ENCODE measurements at regions not wholly inside any gene's neighbourhood (a gene's known extent, or its start where the extent isn't known, plus 50 kb on each side); places are given as distances from the start of the nearest gene placed in this dataset.

GRCh38 chr12:58541300-58541690, 379.0 kb downstream of the LRIG3 start:
- no peak for DNase-seq
- Mint-ChIP-seq H3K27ac (no peak overlapping the region), H3K27me3 (no peaks in the 10 kb centered on the region), H3K9me3 (no peaks in the 10 kb centered on the region), H3K4me1 (no peaks in the 10 kb centered on the region), H3K4me3 (no peak overlapping the region), H3K36me3 (ENCODE audit: low read depth) (no peaks in the 10 kb centered on the region)
- ChIA-PET POLR2A (no interaction called here), CTCF (interaction anchor here (1.1 to 1.3 kb wide), 2 partner anchors 13 to 610 kb away, joined by 3 to 4 read pairs; no protein-coding TSS in a partner anchor)

GRCh38 chr12:58544281-58544680, 376.0 kb downstream of the LRIG3 start:
- Mint-ChIP-seq H3K9me3 (no peaks in the 10 kb centered on the region), H3K4me1 (no peaks in the 10 kb centered on the region), H3K27me3 (no peaks in the 10 kb centered on the region), H3K36me3 (ENCODE audit: low read depth) (no peaks in the 10 kb centered on the region), H3K27ac (no peak overlapping the region), H3K4me3 (no peak overlapping the region)
- ChIA-PET POLR2A (no interaction called here), CTCF (no interaction called here)
- no peak for DNase-seq

GRCh38 chr12:58547217-58547616, 373.1 kb downstream of the LRIG3 start:
- no peaks in the 10 kb centered on the region for H3K9me3 Mint-ChIP-seq
- no peak overlapping the region for H3K27ac Mint-ChIP-seq
- ChIA-PET POLR2A (no interaction called here), CTCF (no interaction called here)
- no peak for DNase-seq
- no peaks in the 10 kb centered on the region for H3K36me3 Mint-ChIP-seq (ENCODE audit: low read depth)
- no peaks in the 10 kb centered on the region for H3K27me3 Mint-ChIP-seq
- H3K4me3 Mint-ChIP-seq: no peak overlapping the region
- H3K4me1 Mint-ChIP-seq: no peaks in the 10 kb centered on the region

- Mint-ChIP-seq H3K4me1 (no peaks in the 10 kb centered on the region), H3K27ac (no peak overlapping the region), H3K27me3 (no peaks in the 10 kb centered on the region), H3K36me3 (ENCODE audit: low read depth) (no peaks in the 10 kb centered on the region), H3K4me3 (no peak overlapping the region), H3K9me3 (no peaks in the 10 kb centered on the region)
- ChIA-PET CTCF (no interaction called here), POLR2A (no interaction called here)
- DNase-seq: no peak
These were observed 371.5 kb downstream of the LRIG3 start for GRCh38 chr12:58548801-58549200.

GRCh38 chr12:58554522-58555157, 365.7 kb downstream of the LRIG3 start:
- no peak overlapping the region for H3K27ac Mint-ChIP-seq
- no peak for DNase-seq
- CTCF ChIA-PET: no interaction called here
- H3K27me3 Mint-ChIP-seq: no peaks in the 10 kb centered on the region
- H3K4me1 Mint-ChIP-seq: no peaks in the 10 kb centered on the region
- H3K36me3 Mint-ChIP-seq (ENCODE audit: low read depth): no peaks in the 10 kb centered on the region
- POLR2A ChIA-PET: no interaction called here
- H3K9me3 Mint-ChIP-seq: no peaks in the 10 kb centered on the region
- H3K4me3 Mint-ChIP-seq: no peak overlapping the region

GRCh38 chr12:58557171-58557570, 363.1 kb downstream of the LRIG3 start:
- H3K4me1 Mint-ChIP-seq: no peaks in the 10 kb centered on the region
- H3K9me3 Mint-ChIP-seq: no peaks in the 10 kb centered on the region
- H3K27ac Mint-ChIP-seq: no peak overlapping the region
- no peaks in the 10 kb centered on the region for H3K36me3 Mint-ChIP-seq (ENCODE audit: low read depth)
- CTCF ChIA-PET: no interaction called here
- POLR2A ChIA-PET: no interaction called here
- no peak for DNase-seq
- H3K4me3 Mint-ChIP-seq: no peak overlapping the region
- no peaks in the 10 kb centered on the region for H3K27me3 Mint-ChIP-seq

GRCh38 chr12:58557661-58558060, 362.6 kb downstream of the LRIG3 start:
- Mint-ChIP-seq H3K27ac (no peak overlapping the region), H3K4me3 (no peak overlapping the region), H3K36me3 (ENCODE audit: low read depth) (no peaks in the 10 kb centered on the region), H3K27me3 (no peaks in the 10 kb centered on the region), H3K9me3 (no peaks in the 10 kb centered on the region), H3K4me1 (no peaks in the 10 kb centered on the region)
- ChIA-PET POLR2A (no interaction called here), CTCF (no interaction called here)
- no peak for DNase-seq

- DNase-seq: no peak
- Mint-ChIP-seq H3K4me1 (no peaks in the 10 kb centered on the region), H3K4me3 (no peak overlapping the region), H3K9me3 (no peaks in the 10 kb centered on the region), H3K36me3 (ENCODE audit: low read depth) (no peaks in the 10 kb centered on the region), H3K27me3 (no peaks in the 10 kb centered on the region), H3K27ac (no peak overlapping the region)
- CTCF ChIA-PET: no interaction called here
- POLR2A ChIA-PET: no interaction called here
These were observed 356.7 kb downstream of the LRIG3 start for GRCh38 chr12:58563621-58564020.

GRCh38 chr12:58564721-58565120, 355.6 kb downstream of the LRIG3 start:
- no peak for DNase-seq
- POLR2A ChIA-PET: no interaction called here
- CTCF ChIA-PET: no interaction called here
- Mint-ChIP-seq H3K36me3 (ENCODE audit: low read depth) (no peaks in the 10 kb centered on the region), H3K27me3 (no peaks in the 10 kb centered on the region), H3K4me1 (no peaks in the 10 kb centered on the region), H3K27ac (no peak overlapping the region), H3K4me3 (no peak overlapping the region), H3K9me3 (no peaks in the 10 kb centered on the region)

GRCh38 chr12:58566599-58566998, 353.7 kb downstream of the LRIG3 start:
- Mint-ChIP-seq H3K27me3 (no peaks in the 10 kb centered on the region), H3K4me1 (no peaks in the 10 kb centered on the region), H3K36me3 (ENCODE audit: low read depth) (no peaks in the 10 kb centered on the region), H3K9me3 (no peaks in the 10 kb centered on the region), H3K27ac (no peak overlapping the region), H3K4me3 (no peak overlapping the region)
- POLR2A ChIA-PET: no interaction called here
- no peak for DNase-seq
- CTCF ChIA-PET: no interaction called here

GRCh38 chr12:58567189-58567588, 353.1 kb downstream of the LRIG3 start:
- H3K4me3 Mint-ChIP-seq: no peak overlapping the region
- H3K36me3 Mint-ChIP-seq (ENCODE audit: low read depth): no peaks in the 10 kb centered on the region
- H3K9me3 Mint-ChIP-seq: no peaks in the 10 kb centered on the region
- no peak for DNase-seq
- CTCF ChIA-PET: no interaction called here
- POLR2A ChIA-PET: no interaction called here
- no peaks in the 10 kb centered on the region for H3K4me1 Mint-ChIP-seq
- H3K27ac Mint-ChIP-seq: no peak overlapping the region
- H3K27me3 Mint-ChIP-seq: no peaks in the 10 kb centered on the region

GRCh38 chr12:58570411-58570810, 349.9 kb downstream of the LRIG3 start:
- Mint-ChIP-seq H3K4me3 (no peak overlapping the region), H3K27me3 (no peaks in the 10 kb centered on the region), H3K27ac (no peak overlapping the region), H3K36me3 (ENCODE audit: low read depth) (no peaks in the 10 kb centered on the region), H3K4me1 (no peaks in the 10 kb centered on the region), H3K9me3 (no peaks in the 10 kb centered on the region)
- POLR2A ChIA-PET: no interaction called here
- CTCF ChIA-PET: no interaction called here
- no peak for DNase-seq

GRCh38 chr12:58575256-58575655, 345.0 kb downstream of the LRIG3 start:
- POLR2A ChIA-PET: no interaction called here
- CTCF ChIA-PET: no interaction called here
- DNase-seq: no peak
- no peaks in the 10 kb centered on the region for H3K9me3 Mint-ChIP-seq
- no peaks in the 10 kb centered on the region for H3K27me3 Mint-ChIP-seq
- no peak overlapping the region for H3K4me3 Mint-ChIP-seq
- H3K36me3 Mint-ChIP-seq (ENCODE audit: low read depth): no peaks in the 10 kb centered on the region
- no peaks in the 10 kb centered on the region for H3K4me1 Mint-ChIP-seq
- no peak overlapping the region for H3K27ac Mint-ChIP-seq

GRCh38 chr12:58576081-58576480, 344.2 kb downstream of the LRIG3 start:
- ChIA-PET CTCF (no interaction called here), POLR2A (no interaction called here)
- no peaks in the 10 kb centered on the region for H3K4me1 Mint-ChIP-seq
- no peaks in the 10 kb centered on the region for H3K36me3 Mint-ChIP-seq (ENCODE audit: low read depth)
- H3K27ac Mint-ChIP-seq: no peak overlapping the region
- no peaks in the 10 kb centered on the region for H3K27me3 Mint-ChIP-seq
- DNase-seq: no peak
- H3K4me3 Mint-ChIP-seq: no peak overlapping the region
- no peaks in the 10 kb centered on the region for H3K9me3 Mint-ChIP-seq

GRCh38 chr12:58576916-58577315, 343.4 kb downstream of the LRIG3 start:
- H3K9me3 Mint-ChIP-seq: no peaks in the 10 kb centered on the region
- no peaks in the 10 kb centered on the region for H3K27me3 Mint-ChIP-seq
- CTCF ChIA-PET: no interaction called here
- H3K4me1 Mint-ChIP-seq: no peaks in the 10 kb centered on the region
- H3K4me3 Mint-ChIP-seq: no peak overlapping the region
- no peak overlapping the region for H3K27ac Mint-ChIP-seq
- no peak for DNase-seq
- H3K36me3 Mint-ChIP-seq (ENCODE audit: low read depth): no peaks in the 10 kb centered on the region
- POLR2A ChIA-PET: no interaction called here

All from activated CD4-positive, alpha-beta memory T cell treated with anti-CD3 and anti-CD28 coated beads, Interleukin-2, amount 10 ng/mL, durations not matched to agents 7 days and 5 days (primary cell).